B cell (primary cell): ENCODE measurements at regions not wholly inside any gene's neighbourhood (a gene's known extent, or its start where the extent isn't known, plus 50 kb on each side); places are given as distances from the start of the nearest gene placed in this dataset.

Source experiments
- ATAC-seq: fragments of 200-7000 bp; cut with Tn5 transposase; one replicate; pipeline ENCODE4 v1.10.0; 2021; ENCODE audit warnings: low read depth, mild to moderate bottlenecking, moderate number of reproducible peaks, moderate library complexity
- CTCF ChIA-PET: fragments of 350-600 bp; sonication (Branson Sonifier 250); formaldehyde crosslinking; loops from one replicate; lab custom pipeline; 2021; ENCODE audit warnings: antibody characterized with exemption, inconsistent platforms; lab: Charles Lee
- POLR2A ChIA-PET: fragments of 350-600 bp; sonication (Branson Sonifier 250); formaldehyde crosslinking; loops from one replicate; lab custom pipeline; 2021; ENCODE audit warnings: antibody characterized with exemption; lab: Charles Lee
- DNase-seq: peaks from one replicate; pipeline ENCODE4 v3.0.0; 2013
- H2AFZ ChIP-seq: 2 replicates; pipeline ENCODE4 v1.6.1; 2012; ENCODE audit warnings: mild to moderate bottlenecking, low read depth, low read length; ENCODE audit not compliant: insufficient read depth, poor library complexity, severe bottlenecking
- H3K27ac ChIP-seq, 2 donors: 1 replicate in 1 of 2; 2 replicates in 1 of 2; pipeline ENCODE4 v1.5.1; 2012 to 2013; ENCODE audit warnings: low read length in 2 of 2, mild to moderate bottlenecking in 2 of 2, moderate library complexity in 1 of 2
- H3K27me3 ChIP-seq, 4 experiments: fragments of 200-600 bp in 1 of 4; sonication (generic) in 1 of 4; replicated peaks in 1 of 4; 1 replicate in 2 of 4; 2 replicates in 2 of 4; pipeline versions ENCODE4 v1.6.1 to v1.7.0; 2013 to 2016; ENCODE audit warnings: low read length in 3 of 4, mild to moderate bottlenecking in 2 of 4, mixed read lengths in 1 of 4, moderate library complexity in 1 of 4; ENCODE audit not compliant: insufficient read depth in 4 of 4, control insufficient read depth in 3 of 4; ENCODE audit errors: control extremely low read depth in 1 of 4
- H3K36me3 ChIP-seq, 2 experiments: replicated peaks in 1 of 2; 1 replicate in 1 of 2; 2 replicates in 1 of 2; pipeline versions ENCODE4 v1.6.1 to v1.7.1; 2013; ENCODE audit warnings: low read length in 1 of 2; ENCODE audit not compliant: insufficient read depth in 2 of 2, control insufficient read depth in 1 of 2; ENCODE audit errors: control extremely low read depth in 1 of 2, extremely low read depth in 1 of 2
- H3K4me1 ChIP-seq, 2 donors: fragments of 200-600 bp in 1 of 2; sonication (generic) in 1 of 2; 1 replicate in 1 of 2; 2 replicates in 1 of 2; pipeline versions ENCODE4 v1.5.1 to v1.6.1; 2013 to 2017; ENCODE audit warnings: low read length in 2 of 2; ENCODE audit not compliant: control insufficient read depth in 2 of 2, insufficient read depth in 2 of 2
- H3K4me2 ChIP-seq: replicated peaks from 2 replicates; pipeline ENCODE3; 2012; ENCODE audit warnings: mild to moderate bottlenecking, low read depth, low read length; ENCODE audit not compliant: poor library complexity, severe bottlenecking
- H3K4me3 ChIP-seq, 5 experiments: fragments of 200-600 bp in 1 of 5; sonication (generic) in 1 of 5; 1 replicate in 3 of 5; 2 replicates in 2 of 5; pipeline versions ENCODE4 v1.5.1 to v1.7.0; 2011 to 2016; ENCODE audit warnings: low read length in 4 of 5, mild to moderate bottlenecking in 4 of 5, low read depth in 2 of 5, control low read depth in 1 of 5, moderate library complexity in 1 of 5; ENCODE audit not compliant: insufficient read depth in 1 of 5; ENCODE audit errors: control extremely low read depth in 1 of 5, extremely low read depth in 1 of 5
- H3K79me2 ChIP-seq: fragments of 200-600 bp; sonication (generic); one replicate; pipeline ENCODE4 v1.6.0; 2016; ENCODE audit warnings: low read length; ENCODE audit not compliant: control insufficient read depth, insufficient read depth
- H3K9ac ChIP-seq: fragments of 200-600 bp; sonication (generic); 2 replicates; pipeline ENCODE4 v1.6.1; 2017; ENCODE audit warnings: mild to moderate bottlenecking, low read length, moderate library complexity
- H3K9me3 ChIP-seq, 3 donors: one replicate each; pipeline versions ENCODE4 v1.6.1 to v1.7.1; 2013; ENCODE audit warnings: low read length in 2 of 3; ENCODE audit not compliant: control insufficient read depth in 2 of 3, insufficient read depth in 1 of 3; ENCODE audit errors: control extremely low read depth in 1 of 3
- H4K20me1 ChIP-seq: 2 replicates; pipeline ENCODE4 v1.6.0; 2012; ENCODE audit warnings: mild to moderate bottlenecking, low read length; ENCODE audit not compliant: insufficient read depth, control insufficient read depth, poor library complexity, severe bottlenecking
- H3K27ac Mint-ChIP-seq: one replicate; pipeline ENCODE4 v1.8.0; 2021; ENCODE audit warnings: mixed read lengths
- H3K27me3 Mint-ChIP-seq: one replicate; pipeline ENCODE4 v1.8.0; 2021; ENCODE audit warnings: mixed read lengths
- H3K4me1 Mint-ChIP-seq: one replicate; pipeline ENCODE4 v1.8.0; 2021; ENCODE audit warnings: mixed read lengths
- H3K4me3 Mint-ChIP-seq: one replicate; pipeline ENCODE4 v1.8.0; 2021; ENCODE audit warnings: mixed read lengths
- H3K9me3 Mint-ChIP-seq: one replicate; pipeline ENCODE4 v1.8.0; 2022; ENCODE audit warnings: mixed read lengths; ENCODE audit not compliant: insufficient read depth
- CTCF ChIP-seq: fragments of 200-600 bp; IDR thresholded peaks from one replicate; pipeline ENCODE4 v1.8.0; 2022; ENCODE audit warnings: antibody characterized with exemption, mild to moderate bottlenecking
- EZH2 ChIP-seq: IDR thresholded peaks from 2 replicates; pipeline ENCODE4 v1.6.1; 2012; ENCODE audit warnings: borderline replicate concordance, low read depth, mild to moderate bottlenecking, moderate library complexity, low read length; ENCODE audit not compliant: insufficient read depth, poor library complexity, severe bottlenecking
- WGBS: methylation state at CpG from one replicate; pipeline ENCODE4 v1.1.5; 2013; ENCODE audit warnings: missing lambda C conversion rate; ENCODE audit not compliant: insufficient coverage; 5-methylcytosine and 5-hydroxymethylcytosine counted together
- intact Hi-C: fragments of 100-400 bp; cut with micrococcal nuclease; formaldehyde crosslinking; loops from one replicate; pipeline ENCODE4 v1.10.0; 2022

GRCh38 chr7:114832906-114833595 is 88.8 kb upstream of the MDFIC start:
- ATAC-seq (no peak), DNase-seq (no peak)
- WGBS = 100% methylated on average over 2 of the region's 4 CpGs
- TF ChIP-seq EZH2 = no peak
- TF ChIP-seq CTCF = no peak
- CTCF ChIA-PET = no interaction called here
- peaks cover 0 to under 1% (median 0%) of the 10 kb centered on the region in 3 donors for H3K9me3 ChIP-seq
- no peaks in the 10 kb centered on the region for H3K27me3 ChIP-seq
- POLR2A ChIA-PET = no interaction called here
- intact Hi-C loops = no loop called here
- H3K4me1 Mint-ChIP-seq = peaks cover 2% of the 10 kb centered on the region
- no peak overlapping the region for H3K27ac Mint-ChIP-seq
- no peak overlapping the region for H3K9ac ChIP-seq
- no peaks in the 10 kb centered on the region for H3K79me2 ChIP-seq
- H3K36me3 ChIP-seq = no peaks in the 10 kb centered on the region
- H3K27me3 Mint-ChIP-seq = no peaks in the 10 kb centered on the region
- no peak overlapping the region for H3K27ac ChIP-seq
- H3K4me3 ChIP-seq = no peak overlapping the region
- no peak overlapping the region for H3K4me3 Mint-ChIP-seq
- H3K9me3 Mint-ChIP-seq = no peaks in the 10 kb centered on the region
- no peaks in the 10 kb centered on the region for H3K4me1 ChIP-seq
- H3K4me2 ChIP-seq = no peak overlapping the region
- no peak overlapping the region for H2AFZ ChIP-seq
- H4K20me1 ChIP-seq = no peaks in the 10 kb centered on the region

GRCh38 chr7:114835303-114835702 is 86.6 kb upstream of the MDFIC start:
- H2AFZ ChIP-seq = no peak overlapping the region
- H3K27ac Mint-ChIP-seq = no peak overlapping the region
- no peaks in the 10 kb centered on the region for H3K27me3 Mint-ChIP-seq
- ATAC-seq = no peak
- H3K79me2 ChIP-seq = no peaks in the 10 kb centered on the region
- H3K4me2 ChIP-seq = no peak overlapping the region
- DNase-seq = no peak
- ChIA-PET CTCF (no interaction called here), POLR2A (no interaction called here)
- H4K20me1 ChIP-seq = no peaks in the 10 kb centered on the region
- no CpG with 5 or more reads among the region's 1 CpG for WGBS
- H3K9me3 Mint-ChIP-seq = no peaks in the 10 kb centered on the region
- no peak overlapping the region for H3K9ac ChIP-seq
- TF ChIP-seq EZH2 (no peak), CTCF (no peak)
- H3K36me3 ChIP-seq = no peaks in the 10 kb centered on the region
- H3K4me1 ChIP-seq = no peaks in the 10 kb centered on the region
- H3K4me1 Mint-ChIP-seq = peaks cover 2% of the 10 kb centered on the region
- intact Hi-C loops = no loop called here
- H3K4me3 ChIP-seq = no peak overlapping the region
- H3K4me3 Mint-ChIP-seq = no peak overlapping the region
- no peak overlapping the region for H3K27ac ChIP-seq
- H3K27me3 ChIP-seq = no peaks in the 10 kb centered on the region
- H3K9me3 ChIP-seq = no peaks in the 10 kb centered on the region
